H1 (cell line): ENCODE measurements at regions not wholly inside any gene's neighbourhood (a gene's known extent, or its start where the extent isn't known, plus 50 kb on each side); places are given as distances from the start of the nearest gene placed in this dataset.

Source experiments
- CHD1 ChIP-seq: IDR thresholded peaks from 2 replicates; pipeline ENCODE4 v1.6.1; 2012; ENCODE audit warnings: low read depth, low read length, improper control_type of control experiment
- TEAD4 ChIP-seq: IDR thresholded peaks from 2 replicates; pipeline ENCODE4 v1.6.1; 2012; ENCODE audit warnings: low read depth, low read length, inconsistent platforms, mixed read lengths
- YY1 ChIP-seq: IDR thresholded peaks from 2 replicates; pipeline ENCODE4 v1.6.1; 2011; ENCODE audit warnings: low read depth, mild to moderate bottlenecking, low read length

- no peak for TF ChIP-seq CHD1
- TF ChIP-seq TEAD4 = no peak
- TF ChIP-seq YY1 = no peak
- TF ChIP-seq, all 59 proteins: peak for 0
Observed at GRCh38 chr6:140281767-140282166, 907.3 kb upstream of the CITED2 start (continued).
